ENCODE measurements at regions not wholly inside any gene's neighbourhood (a gene's known extent, or its start where the extent isn't known, plus 50 kb on each side); places are given as distances from the start of the nearest gene placed in this dataset.

DNA sequence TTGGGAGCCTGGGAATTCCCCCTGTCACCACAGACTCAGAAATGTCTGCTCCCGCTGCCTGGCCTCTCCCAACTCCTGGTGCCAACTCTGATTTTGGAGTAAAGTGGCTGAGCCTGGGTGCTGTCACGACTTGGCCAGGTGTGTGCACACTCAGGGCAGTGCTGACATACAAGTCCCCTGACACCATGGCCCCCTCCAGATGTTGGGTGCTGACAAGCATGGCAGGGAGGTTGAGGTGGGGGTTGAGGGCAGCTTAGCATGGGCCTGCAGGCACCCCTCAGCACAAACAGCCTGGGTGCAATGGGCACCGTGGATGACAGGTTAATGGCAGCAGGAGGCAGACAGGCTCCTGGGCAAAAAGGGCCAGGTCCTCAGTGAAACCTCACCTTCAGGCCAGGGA is 511.2 kb downstream of the SQOR start:
- ATAC-seq (no peak), DNase-seq (ENCODE audit: low read depth, low spot score) (no peak)
- intact Hi-C loops (cut with micrococcal nuclease): no loop called here
- no peak overlapping the region for H3K4me2 ChIP-seq (ENCODE audit: low read length)
- TF ChIP-seq TCF7L2 (IDR thresholded peaks at IDR 0.05; ENCODE audit: borderline replicate concordance, extremely low read depth, insufficient read depth, insufficient read length) (no peak), SIN3A (IDR thresholded peaks at IDR 0.05; ENCODE audit: low read depth) (no peak), YY1 (IDR thresholded peaks at IDR 0.05; ENCODE audit: extremely low read depth, insufficient replicate concordance, low read depth, low read length) (no peak), SP1 (IDR thresholded peaks at IDR 0.05; ENCODE audit: low read depth) (no peak), POLR2A (IDR thresholded peaks at IDR 0.05; ENCODE audit: borderline replicate concordance, extremely low read depth, insufficient read depth, insufficient read length) (no peak), ELF1 (IDR thresholded peaks at IDR 0.05; ENCODE audit: borderline replicate concordance, low read depth) (no peak), CBX3 (IDR thresholded peaks at IDR 0.05; ENCODE audit: low read depth) (no peak), SRF (IDR thresholded peaks at IDR 0.05; ENCODE audit: low read depth) (no peak), JUND (IDR thresholded peaks at IDR 0.05) (no peak), POLR2AphosphoS5 (IDR thresholded peaks at IDR 0.05; ENCODE audit: low read depth, low read length) (no peak), FOSL1 (IDR thresholded peaks at IDR 0.05; ENCODE audit: low read depth) (no peak), EGR1 (IDR thresholded peaks at IDR 0.05; ENCODE audit: low read depth) (no peak), ZFX (IDR thresholded peaks at IDR 0.05) (no peak), EZH2 (IDR thresholded peaks at IDR 0.05) (no peak), RAD21 (IDR thresholded peaks at IDR 0.05; ENCODE audit: low read depth) (no peak), EZH2phosphoT487 (IDR thresholded peaks at IDR 0.05; ENCODE audit: borderline replicate concordance) (no peak)
- TF ChIP-seq, protein P1, sequence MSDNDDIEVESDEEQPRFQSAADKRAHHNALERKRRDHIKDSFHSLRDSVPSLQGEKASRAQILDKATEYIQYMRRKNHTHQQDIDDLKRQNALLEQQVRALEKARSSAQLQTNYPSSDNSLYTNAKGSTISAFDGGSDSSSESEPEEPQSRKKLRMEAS (IDR thresholded peaks at IDR 0.05): no peak
- TF ChIP-seq, protein P2, sequence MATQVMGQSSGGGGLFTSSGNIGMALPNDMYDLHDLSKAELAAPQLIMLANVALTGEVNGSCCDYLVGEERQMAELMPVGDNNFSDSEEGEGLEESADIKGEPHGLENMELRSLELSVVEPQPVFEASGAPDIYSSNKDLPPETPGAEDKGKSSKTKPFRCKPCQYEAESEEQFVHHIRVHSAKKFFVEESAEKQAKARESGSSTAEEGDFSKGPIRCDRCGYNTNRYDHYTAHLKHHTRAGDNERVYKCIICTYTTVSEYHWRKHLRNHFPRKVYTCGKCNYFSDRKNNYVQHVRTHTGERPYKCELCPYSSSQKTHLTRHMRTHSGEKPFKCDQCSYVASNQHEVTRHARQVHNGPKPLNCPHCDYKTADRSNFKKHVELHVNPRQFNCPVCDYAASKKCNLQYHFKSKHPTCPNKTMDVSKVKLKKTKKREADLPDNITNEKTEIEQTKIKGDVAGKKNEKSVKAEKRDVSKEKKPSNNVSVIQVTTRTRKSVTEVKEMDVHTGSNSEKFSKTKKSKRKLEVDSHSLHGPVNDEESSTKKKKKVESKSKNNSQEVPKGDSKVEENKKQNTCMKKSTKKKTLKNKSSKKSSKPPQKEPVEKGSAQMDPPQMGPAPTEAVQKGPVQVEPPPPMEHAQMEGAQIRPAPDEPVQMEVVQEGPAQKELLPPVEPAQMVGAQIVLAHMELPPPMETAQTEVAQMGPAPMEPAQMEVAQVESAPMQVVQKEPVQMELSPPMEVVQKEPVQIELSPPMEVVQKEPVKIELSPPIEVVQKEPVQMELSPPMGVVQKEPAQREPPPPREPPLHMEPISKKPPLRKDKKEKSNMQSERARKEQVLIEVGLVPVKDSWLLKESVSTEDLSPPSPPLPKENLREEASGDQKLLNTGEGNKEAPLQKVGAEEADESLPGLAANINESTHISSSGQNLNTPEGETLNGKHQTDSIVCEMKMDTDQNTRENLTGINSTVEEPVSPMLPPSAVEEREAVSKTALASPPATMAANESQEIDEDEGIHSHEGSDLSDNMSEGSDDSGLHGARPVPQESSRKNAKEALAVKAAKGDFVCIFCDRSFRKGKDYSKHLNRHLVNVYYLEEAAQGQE (IDR thresholded peaks at IDR 0.05; ENCODE audit: low read depth): no peak
- TF ChIP-seq, protein P3, sequence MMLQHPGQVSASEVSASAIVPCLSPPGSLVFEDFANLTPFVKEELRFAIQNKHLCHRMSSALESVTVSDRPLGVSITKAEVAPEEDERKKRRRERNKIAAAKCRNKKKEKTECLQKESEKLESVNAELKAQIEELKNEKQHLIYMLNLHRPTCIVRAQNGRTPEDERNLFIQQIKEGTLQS (IDR thresholded peaks at IDR 0.05): no peak
- no peaks in the 10 kb centered on the region for H3K9me2 ChIP-seq (ENCODE audit: insufficient read depth)
- H3K79me2 ChIP-seq (ENCODE audit: insufficient read depth, low read length): no peaks in the 10 kb centered on the region
- H3K9me3 ChIP-seq (ENCODE audit: control insufficient read depth in 1 of 2, insufficient read depth in 1 of 2, low read depth in 1 of 2, low read length in 2 of 2): peaks cover 0 to 19% of the 10 kb centered on the region in 2 experiments; a peak in 2 of 4 replicates
- H3K36me3 ChIP-seq (ENCODE audit: control insufficient read depth in 1 of 2, insufficient read depth in 2 of 2, low read length in 2 of 2): no peaks in the 10 kb centered on the region
- no peak overlapping the region for H3K4me3 ChIP-seq (replicated peaks in 1 of 2; ENCODE audit: low read depth in 1 of 2, low read length in 2 of 2)
- ChIA-PET CTCF (no interaction called here), RAD21 (ENCODE audit: low non-redundant PET in 1 of 2, low total read pairs in 2 of 2, uncharacterized antibody in 2 of 2, unreplicated experiment in 2 of 2) (no interaction called here), POLR2A (no interaction called here)
- no peaks in the 10 kb centered on the region for H4K20me1 ChIP-seq (ENCODE audit: insufficient read depth)
- H3K9ac ChIP-seq (ENCODE audit: low read length): no peak overlapping the region
- H3K4me1 ChIP-seq (ENCODE audit: control insufficient read depth in 1 of 2, insufficient read depth in 2 of 2, low read length in 2 of 2): no peaks in the 10 kb centered on the region
- no peak overlapping the region for H2AFZ ChIP-seq (ENCODE audit: low read depth, low read length, poor library complexity, severe bottlenecking)
- BruUV-seq (replicated peaks): no TSS peak
- no peak overlapping the region for H3K27ac ChIP-seq (ENCODE audit: low read depth, low read length)
- no peaks in the 10 kb centered on the region for H3K27me3 ChIP-seq (ENCODE audit: insufficient read depth, low read length)

All from HCT116 (cell line).